NOMO-1 treated with DMSO at 0.1 percent for 48 hours (cell line): ENCODE measurements at regions not wholly inside any gene's neighbourhood (a gene's known extent, or its start where the extent isn't known, plus 50 kb on each side); places are given as distances from the start of the nearest gene placed in this dataset.

Experiments used
- DNase-seq: peaks from one replicate; lab custom pipeline; 2025; ENCODE audit not compliant: unreplicated experiment; lab: John Stamatoyannopoulos, UW

DNA sequence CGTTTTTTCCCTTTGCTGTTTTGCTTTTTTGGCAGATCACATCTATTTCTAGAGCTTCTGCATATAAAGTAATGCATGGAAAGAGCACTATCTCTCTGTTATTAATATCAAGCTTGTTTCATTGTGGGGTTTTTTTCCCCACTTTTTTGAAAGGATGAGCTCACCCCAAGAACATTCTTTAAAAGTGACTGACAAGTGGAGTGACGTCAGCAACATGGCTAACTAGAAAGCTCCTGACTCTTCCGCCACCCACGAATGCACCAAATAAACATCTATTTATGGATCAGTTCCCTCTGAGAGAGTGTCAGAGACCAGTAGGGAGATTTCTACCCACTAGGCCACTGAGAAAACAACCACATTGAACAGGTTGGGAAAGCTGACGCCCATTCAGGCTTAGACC lies 445.4 kb downstream of the GALC start:
- DNase-seq: no peak

GRCh38 chr14:87542288-87542687 lies 450.7 kb downstream of the GALC start:
- DNase-seq: no peak

- DNase-seq: no peak
Measured at GRCh38 chr14:87540339-87540738, 452.6 kb downstream of the GALC start.

GRCh38 chr14:87529081-87529480 lies 463.9 kb downstream of the GALC start:
- no peak for DNase-seq

DNA sequence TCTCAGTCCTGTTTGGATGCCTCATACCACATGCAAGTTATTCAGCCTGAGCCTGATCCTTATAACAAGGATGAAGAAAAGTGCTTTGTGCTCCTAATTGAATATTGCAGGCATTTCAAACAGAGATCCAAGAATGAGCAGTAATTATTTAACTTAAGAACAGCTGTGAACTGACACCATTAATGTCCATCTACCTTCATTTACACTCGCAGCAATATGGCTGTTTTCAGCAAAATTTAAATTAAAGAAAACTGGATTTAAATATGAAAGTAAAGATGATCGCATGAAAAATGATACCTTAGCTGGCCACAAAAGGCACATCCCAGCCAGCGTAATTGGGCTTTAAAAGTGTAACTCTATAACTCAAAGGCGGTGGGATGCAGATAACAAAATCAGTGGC lies 466.3 kb downstream of the GALC start:
- no peak for DNase-seq

DNA sequence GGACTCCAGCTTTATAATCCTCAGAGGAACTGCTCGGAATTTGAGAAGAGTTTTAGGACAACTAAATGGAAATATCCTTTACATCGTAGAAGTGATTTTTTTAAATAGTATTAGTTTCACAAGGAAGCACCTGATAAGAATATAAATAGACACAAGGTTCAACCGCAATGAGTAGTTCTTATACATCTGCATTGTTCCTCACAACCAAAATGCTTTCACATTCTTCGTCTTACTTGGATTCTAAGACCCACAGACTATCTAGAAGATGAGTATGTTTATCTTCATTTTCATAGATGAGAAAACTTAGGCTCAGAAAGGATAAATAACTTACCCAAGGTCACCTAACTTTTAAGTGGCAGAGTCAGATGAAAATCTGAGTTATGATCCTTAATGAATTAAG lies 469.0 kb downstream of the GALC start:
- no peak for DNase-seq

DNA sequence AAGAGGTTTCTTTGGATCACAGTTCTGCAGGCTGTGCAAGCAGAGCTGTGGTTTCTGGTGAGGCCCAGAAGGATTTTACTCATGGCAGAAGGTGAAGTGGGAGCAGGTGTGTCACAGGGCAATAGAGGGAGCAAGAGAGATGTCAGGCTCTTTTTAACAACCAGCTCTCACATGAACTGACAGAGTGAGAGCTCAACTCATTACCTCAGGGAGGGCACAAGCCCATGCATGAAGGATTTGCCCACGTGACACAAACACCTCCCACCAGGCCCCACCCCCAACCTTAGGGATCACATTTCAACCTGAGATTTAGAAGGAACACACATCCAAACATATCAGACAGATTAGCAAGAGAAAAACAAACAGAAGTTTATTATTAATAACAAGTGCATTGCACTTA lies 470.4 kb downstream of the GALC start:
- DNase-seq: no peak

- DNase-seq: no peak
Measured at GRCh38 chr14:87508333-87508732, 484.6 kb downstream of the GALC start.

- DNase-seq: no peak
Measured at GRCh38 chr14:87503711-87504110, 489.3 kb downstream of the GALC start.

GRCh38 chr14:87497301-87497700 lies 495.7 kb downstream of the GALC start:
- no peak for DNase-seq

DNA sequence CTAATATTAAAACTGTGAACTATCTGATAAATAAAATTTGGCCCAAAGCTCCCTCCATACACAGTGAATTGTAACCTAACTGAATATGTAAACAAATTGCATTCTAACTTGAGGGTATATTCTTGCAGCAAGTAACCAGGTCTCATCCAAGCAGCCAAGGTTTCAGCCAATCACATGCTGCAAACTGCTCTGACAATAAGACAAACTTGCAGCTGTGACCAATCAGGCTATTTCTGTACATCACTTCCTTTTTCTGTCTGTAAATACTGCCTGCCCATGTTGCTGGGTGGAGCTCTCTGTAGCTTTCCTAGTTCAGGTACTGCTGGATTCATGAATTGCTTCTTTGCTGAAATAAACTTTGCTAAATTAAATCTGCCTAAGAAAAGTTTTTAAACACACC lies 499.0 kb downstream of the GALC start:
- DNase-seq: no peak

DNA sequence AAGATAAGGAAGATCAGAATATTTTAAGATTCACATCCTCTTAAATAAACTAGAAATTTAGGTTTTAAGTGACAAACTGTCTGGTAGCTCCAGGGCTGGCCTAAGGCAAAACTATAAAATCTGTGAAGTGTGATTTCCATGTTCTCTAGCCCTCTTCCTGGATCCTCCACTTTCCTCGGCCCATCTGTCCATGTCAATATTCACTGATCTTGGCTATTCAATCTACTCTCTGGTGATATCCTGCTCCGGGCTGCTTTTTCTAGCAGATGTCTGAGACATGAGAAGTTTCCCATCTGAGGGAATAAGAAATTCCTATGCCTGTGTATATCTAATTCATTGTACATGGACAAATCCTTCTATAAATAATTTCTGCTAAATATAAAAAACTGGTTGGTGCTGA lies 500.4 kb downstream of the GALC start:
- no peak for DNase-seq

GRCh38 chr14:87491816-87492215 lies 501.2 kb downstream of the GALC start:
- DNase-seq: no peak

DNA sequence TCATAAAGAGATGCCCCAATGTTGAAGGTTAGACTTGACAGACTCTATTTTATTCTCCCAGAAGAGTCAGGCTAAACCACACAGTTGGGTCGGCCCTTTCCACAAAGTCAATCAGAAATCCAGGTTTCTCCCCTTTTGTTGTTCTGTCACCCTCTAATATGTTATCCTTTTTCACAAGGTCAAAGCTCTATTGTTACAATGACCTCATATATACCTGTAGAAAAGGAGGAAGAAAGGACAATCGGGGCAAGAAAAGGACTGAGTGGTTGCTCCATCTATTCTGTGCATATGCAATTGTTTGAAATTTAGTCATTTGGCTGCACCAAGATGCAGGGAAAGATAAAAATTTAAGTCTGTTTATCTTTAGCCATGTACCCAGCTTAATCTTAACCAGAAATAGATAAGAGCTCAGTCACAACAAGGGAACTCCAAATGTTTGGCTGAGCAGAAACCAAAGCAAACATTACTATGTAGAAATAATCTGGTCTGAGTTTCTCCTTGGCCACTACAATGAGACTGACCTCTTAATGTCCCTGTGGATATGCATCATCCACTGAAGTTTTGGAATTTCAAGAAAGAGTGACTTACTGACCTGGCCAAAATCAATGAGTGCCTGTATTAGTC lies 503.7 kb downstream of the GALC start:
- no peak for DNase-seq

- no peak for DNase-seq
Measured at GRCh38 chr14:87483271-87484260, 509.4 kb downstream of the GALC start.

GRCh38 chr14:87468531-87468930 lies 524.5 kb downstream of the GALC start:
- DNase-seq: no peak

DNA sequence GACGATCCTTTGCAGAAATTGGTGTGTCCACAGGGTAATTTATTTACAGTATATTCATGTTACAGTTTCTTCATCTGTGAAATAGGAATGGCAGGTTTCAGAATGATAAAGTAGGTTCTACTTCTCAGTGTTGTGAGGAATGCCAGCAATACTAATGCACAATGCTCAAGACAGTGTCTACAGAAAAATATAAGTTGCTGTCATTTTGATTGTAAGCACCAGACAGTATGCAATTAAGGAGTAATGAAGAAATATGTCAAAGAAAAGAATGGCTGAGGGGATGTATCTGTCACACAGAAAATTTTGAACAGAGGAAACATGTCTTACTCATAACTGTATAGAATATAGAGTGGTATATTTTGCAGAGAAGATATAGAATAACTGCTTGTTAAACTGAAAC lies 525.4 kb downstream of the GALC start:
- no peak for DNase-seq

- DNase-seq: no peak
Measured at GRCh38 chr14:87465770-87466169, 527.2 kb downstream of the GALC start.

GRCh38 chr14:87461704-87462103 lies 531.3 kb downstream of the GALC start:
- DNase-seq: no peak

GRCh38 chr14:87457720-87458119 lies 535.3 kb downstream of the GALC start:
- peak; percentile 55 for DNase-seq

- DNase-seq: no peak
Measured at GRCh38 chr14:87450193-87450592, 542.8 kb downstream of the GALC start.

- DNase-seq: no peak
Measured at GRCh38 chr14:87449016-87449415, 544.0 kb downstream of the GALC start.
